ENCODE measurements at regions not wholly inside any gene's neighbourhood (a gene's known extent, or its start where the extent isn't known, plus 50 kb on each side); places are given as distances from the start of the nearest gene placed in this dataset.

GRCh38 chr2:200742426-200742825, 69.3 kb upstream of the BZW1 start:
- DNase-seq (ENCODE audit: low read depth, low spot score) (no peak), ATAC-seq (no peak)
- Histone ChIP-seq H3K27me3 (ENCODE audit: control insufficient read depth, insufficient read depth, low read length) (no peaks in the 10 kb centered on the region), H3K4me1 (ENCODE audit: control insufficient read depth, insufficient read depth, low read length) (no peaks in the 10 kb centered on the region), H3K4me3 (ENCODE audit: low read depth in 2 of 2, low read length in 2 of 2) (no peak overlapping the region), H3K27ac (ENCODE audit: low read length) (no peak overlapping the region), H3K36me3 (ENCODE audit: control insufficient read depth, insufficient read depth, low read length) (no peaks in the 10 kb centered on the region), H3K9me3 (ENCODE audit: control insufficient read depth, insufficient read depth, low read depth, low read length) (no peaks in the 10 kb centered on the region)
- BruUV-seq (replicated peaks) = no TSS peak
- ChIA-PET POLR2A (no interaction called here), CTCF (no interaction called here)
- in situ Hi-C loops (cut with HindIII; ENCODE audit: low pct_unique_long_range_greater_than_20kb, low sequenced_read_pairs) = no loop called here
- no peak for TF ChIP-seq POLR2AphosphoS5 (IDR thresholded peaks at IDR 0.05; ENCODE audit: low read depth, low read length)
- no peak for TF ChIP-seq SIN3A (IDR thresholded peaks at IDR 0.05; ENCODE audit: borderline replicate concordance, insufficient read depth, low read depth, low read length)
- TF ChIP-seq REST (IDR thresholded peaks at IDR 0.05; ENCODE audit: insufficient read depth in 1 of 2, low read depth in 2 of 2, low read length in 1 of 2) = no peak
- TF ChIP-seq TCF7L2 (IDR thresholded peaks at IDR 0.05; ENCODE audit: low read depth, low read length) = no peak
- TF ChIP-seq CTCF (IDR thresholded peaks at IDR 0.05) = no peak
- intact Hi-C loops (cut with micrococcal nuclease; ENCODE audit: unreplicated experiment) = no loop called here

DNA sequence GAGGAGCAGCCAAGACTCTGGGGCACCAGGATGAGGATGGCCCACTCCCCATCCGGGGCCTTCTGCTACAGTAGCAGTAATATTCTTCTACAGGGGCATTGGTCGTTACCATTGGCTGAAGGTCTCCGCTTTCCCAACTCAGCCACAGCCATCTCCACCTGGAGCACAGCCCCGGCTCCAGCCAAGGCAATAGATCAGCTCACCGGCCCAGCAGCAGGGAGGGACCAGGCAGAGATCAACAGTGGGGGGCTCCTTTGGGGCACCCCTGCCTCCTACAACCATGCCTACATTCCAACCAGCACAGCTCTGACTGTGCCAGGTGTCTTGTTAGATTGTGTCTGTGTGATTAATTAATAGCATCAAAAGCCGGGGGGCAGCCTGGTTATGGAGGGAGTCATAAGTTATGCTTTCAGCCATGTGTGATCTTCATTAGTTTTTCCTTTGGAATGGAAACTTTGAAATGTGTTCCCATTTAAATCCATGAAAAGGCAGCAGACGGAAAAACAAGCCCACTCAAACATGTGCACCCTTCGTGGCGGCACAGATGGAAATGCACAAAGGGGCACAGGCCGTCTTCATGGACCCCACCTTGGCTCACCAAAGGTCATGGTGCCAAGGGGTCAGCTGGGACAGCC, 68.6 kb upstream of the BZW1 start:
- no TSS peak for BruUV-seq (replicated peaks)
- ATAC-seq (no peak), DNase-seq (ENCODE audit: low read depth, low spot score) (no peak)
- intact Hi-C loops (cut with micrococcal nuclease; ENCODE audit: unreplicated experiment) = no loop called here
- TF ChIP-seq TCF7L2 (IDR thresholded peaks at IDR 0.05; ENCODE audit: low read depth, low read length) (no peak), POLR2AphosphoS5 (IDR thresholded peaks at IDR 0.05; ENCODE audit: low read depth, low read length) (no peak), CTCF (IDR thresholded peaks at IDR 0.05) (no peak), REST (IDR thresholded peaks at IDR 0.05; ENCODE audit: insufficient read depth in 1 of 2, low read depth in 2 of 2, low read length in 1 of 2) (no peak), SIN3A (IDR thresholded peaks at IDR 0.05; ENCODE audit: borderline replicate concordance, insufficient read depth, low read depth, low read length) (no peak)
- Histone ChIP-seq H3K27ac (ENCODE audit: low read length) (no peak overlapping the region), H3K4me3 (ENCODE audit: low read depth in 2 of 2, low read length in 2 of 2) (no peak overlapping the region), H3K27me3 (ENCODE audit: control insufficient read depth, insufficient read depth, low read length) (no peaks in the 10 kb centered on the region), H3K9me3 (ENCODE audit: control insufficient read depth, insufficient read depth, low read depth, low read length) (no peaks in the 10 kb centered on the region), H3K4me1 (ENCODE audit: control insufficient read depth, insufficient read depth, low read length) (no peaks in the 10 kb centered on the region), H3K36me3 (ENCODE audit: control insufficient read depth, insufficient read depth, low read length) (no peaks in the 10 kb centered on the region)
- CTCF ChIA-PET = no interaction called here
- POLR2A ChIA-PET = no interaction called here
- in situ Hi-C loops (cut with HindIII; ENCODE audit: low pct_unique_long_range_greater_than_20kb, low sequenced_read_pairs) = no loop called here

Data from Panc1 (cell line).